CD4-positive, alpha-beta T cell treated with Interleukin-15 for 4 hours (primary cell): ENCODE measurements at regions not wholly inside any gene's neighbourhood (a gene's known extent, or its start where the extent isn't known, plus 50 kb on each side); places are given as distances from the start of the nearest gene placed in this dataset.
"Not testable (repeated sequence)": the region's sequence is repeated elsewhere in the genome, so short reads cannot be mapped to it uniquely, and the experiment has no call there.

ENCODE experiments used
- DNase-seq: peaks from one replicate; pipeline ENCODE4 v3.0.0-alpha.2; 2020; ENCODE audit warnings: low spot score

DNA sequence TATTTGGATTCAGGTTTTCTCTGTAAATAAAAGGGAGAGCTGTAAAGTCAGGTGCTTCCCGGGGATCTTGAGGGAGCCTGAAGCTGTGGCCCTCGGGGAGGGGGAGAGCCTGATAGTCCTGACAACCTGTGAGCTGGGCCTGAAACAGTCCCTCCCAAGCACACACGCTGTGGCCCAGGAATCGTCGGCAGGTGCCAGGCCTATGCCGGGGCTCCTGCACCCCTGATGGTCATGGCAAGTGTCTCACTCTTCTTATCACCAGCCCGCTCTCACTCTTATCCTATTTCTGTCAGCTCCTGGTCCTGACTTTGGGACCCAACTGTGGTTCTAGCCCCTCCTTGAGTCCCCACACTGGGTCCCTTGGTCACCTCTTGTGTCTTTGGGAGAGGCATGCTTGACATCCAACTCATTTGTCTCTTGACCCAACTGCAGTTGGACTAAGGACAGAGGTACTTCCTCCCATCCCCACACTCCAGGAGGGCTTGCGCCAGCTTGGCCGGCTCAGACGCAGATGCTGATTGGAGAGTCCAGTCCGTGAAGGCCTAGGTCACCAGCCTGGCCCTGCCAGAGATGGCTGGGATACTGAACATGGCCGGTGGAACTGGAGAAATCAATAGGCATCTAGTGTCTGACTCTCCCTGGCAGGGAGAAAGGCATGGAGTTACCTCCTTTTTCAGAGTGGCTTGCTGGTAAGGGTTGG, 170.5 kb upstream of the WSCD1 start:
- no peak for DNase-seq

DNA sequence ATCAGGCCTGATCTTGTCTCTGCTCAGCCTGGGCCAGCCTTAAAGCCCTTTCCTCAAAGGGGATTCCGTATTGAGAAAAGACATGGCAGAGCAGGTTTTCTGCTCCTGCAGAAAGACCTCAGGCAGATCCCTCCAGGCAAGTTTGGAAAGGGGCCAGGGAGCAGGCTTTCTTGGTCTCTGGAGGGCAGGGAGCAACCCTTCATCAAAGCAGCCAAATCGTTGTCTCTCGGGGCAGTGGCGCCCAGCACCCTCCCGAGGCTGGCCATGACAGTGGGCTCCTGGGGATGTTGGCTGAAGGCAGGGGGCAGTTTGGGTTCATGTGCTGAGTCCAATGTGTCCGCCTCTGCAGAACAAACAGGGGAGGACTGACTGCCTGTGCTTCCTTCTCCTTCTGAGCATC, 168.4 kb upstream of the WSCD1 start:
- no peak for DNase-seq

DNA sequence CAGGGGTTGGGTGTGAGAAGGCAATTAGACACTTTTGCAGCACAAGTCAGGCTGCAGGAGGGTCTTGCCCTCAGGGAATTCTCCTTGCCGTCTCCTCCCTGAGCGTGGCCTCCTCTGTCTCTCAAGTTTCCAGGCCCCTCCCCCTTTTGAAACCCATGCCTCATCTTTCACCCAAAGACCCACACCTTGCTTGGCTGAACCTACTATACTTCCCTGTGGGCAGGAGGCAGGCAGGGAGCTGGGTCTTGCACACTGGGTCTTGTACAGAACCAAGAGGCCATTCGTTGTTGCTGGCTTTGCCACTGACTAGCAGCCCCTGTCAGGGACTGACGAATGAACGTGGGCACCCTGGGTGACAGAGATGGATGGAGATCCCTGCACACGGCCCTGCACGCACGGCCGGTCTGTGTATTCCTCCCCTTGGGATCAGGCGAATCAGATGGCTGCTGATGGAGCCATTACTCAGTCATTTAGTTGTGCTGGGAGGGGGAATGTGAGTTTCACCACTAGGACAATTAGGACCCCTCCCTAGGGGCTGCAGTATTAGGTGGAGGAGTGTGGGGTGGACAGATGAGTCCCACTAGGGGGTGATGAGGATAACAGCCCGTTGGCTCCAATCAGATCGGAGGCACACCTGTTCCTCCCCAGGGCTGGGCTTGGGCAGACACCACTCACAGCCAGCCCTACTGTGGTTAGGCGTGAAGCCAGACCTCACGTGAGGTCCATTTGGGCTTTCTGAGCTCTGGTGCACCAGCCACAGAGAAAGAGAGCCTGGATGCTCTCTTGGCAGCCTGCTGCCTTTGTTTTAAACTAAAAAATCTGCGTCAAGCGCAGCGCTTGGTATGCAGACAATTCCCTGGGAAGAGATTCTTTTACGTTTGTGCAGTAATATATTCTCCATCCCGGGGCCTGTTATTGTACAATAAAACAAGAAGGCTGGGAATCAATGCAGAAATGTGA, 167.7 kb upstream of the WSCD1 start:
- DNase-seq, result no peak

DNA sequence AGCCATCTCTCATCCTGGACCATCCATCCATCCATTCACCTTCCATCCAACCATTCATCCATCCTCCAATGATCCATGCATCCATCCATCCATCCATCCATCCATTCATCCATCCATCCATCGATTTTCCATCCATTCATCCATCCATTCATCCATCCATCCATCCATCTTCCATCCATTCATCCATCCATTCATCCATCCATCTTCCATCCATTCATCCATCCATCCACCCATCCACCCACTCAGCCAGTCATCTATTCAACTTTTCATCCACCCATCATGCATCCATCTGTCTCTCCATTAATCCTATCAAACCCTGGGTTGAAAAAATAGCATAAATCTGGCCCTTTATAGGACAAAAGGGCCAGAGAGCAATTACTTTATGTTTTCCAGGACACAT, 158.3 kb upstream of the WSCD1 start:
- no peak for DNase-seq

DNA sequence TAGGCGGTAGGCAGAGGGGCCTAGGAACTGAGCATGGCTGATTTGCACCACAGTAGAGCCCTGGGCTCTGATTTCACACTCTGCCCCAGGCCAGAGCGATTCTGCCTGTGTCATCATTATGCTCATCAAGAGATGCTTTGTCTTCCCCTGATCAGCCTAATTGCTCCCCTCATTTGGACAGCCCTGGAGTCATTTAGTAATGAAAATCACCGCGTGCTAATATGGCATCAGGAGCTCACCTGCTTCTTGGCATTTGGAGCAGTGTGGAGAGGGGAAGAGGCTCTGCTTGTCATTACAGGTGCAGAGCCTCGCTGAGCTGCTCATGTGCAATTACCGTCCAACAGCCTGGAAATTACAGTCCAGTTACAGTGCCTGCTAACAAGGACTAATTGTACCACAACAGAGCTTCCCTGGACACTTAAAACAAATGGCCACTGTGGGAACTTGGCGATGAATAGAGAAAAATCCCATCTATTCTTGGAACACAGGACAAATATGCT, 157.1 kb upstream of the WSCD1 start:
- no peak for DNase-seq

DNA sequence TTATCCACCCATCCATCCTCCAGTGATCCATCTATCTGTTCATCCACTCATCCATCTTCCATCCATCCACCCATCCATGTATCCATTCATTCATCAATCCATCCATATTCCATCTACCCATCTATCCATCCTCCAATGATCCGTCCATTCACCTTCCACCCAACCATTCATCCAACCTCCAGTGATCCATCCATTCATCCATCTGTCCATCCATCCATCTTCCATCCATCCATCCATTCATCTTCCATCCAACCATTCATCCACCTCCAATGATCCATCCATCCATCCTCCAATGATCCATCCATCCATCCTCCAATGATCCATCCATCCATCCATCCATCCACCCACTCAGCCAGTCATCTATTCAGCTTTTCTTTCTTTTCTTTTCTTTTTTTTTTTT, 156.5 kb upstream of the WSCD1 start:
- no peak for DNase-seq

DNA sequence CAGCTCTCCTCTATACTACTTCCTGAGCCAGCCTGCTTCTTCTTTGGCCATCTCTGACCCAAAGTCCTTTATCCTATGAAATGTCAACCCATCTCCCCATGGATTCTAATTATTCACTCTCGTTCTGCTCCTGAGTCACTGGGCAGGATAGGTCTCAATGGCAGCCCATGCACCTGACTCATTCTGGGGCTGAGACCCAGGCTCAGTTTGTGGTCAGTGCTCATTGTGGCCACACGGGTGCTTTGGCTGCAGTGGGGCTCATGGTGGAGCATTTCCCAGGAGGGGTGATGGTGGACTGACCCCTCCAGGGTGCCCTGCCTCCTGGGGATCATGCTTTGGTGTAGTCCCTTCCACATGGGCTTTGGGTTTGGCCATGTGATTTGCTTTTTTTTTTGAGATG, 154.8 kb upstream of the WSCD1 start:
- DNase-seq, result no peak

DNA sequence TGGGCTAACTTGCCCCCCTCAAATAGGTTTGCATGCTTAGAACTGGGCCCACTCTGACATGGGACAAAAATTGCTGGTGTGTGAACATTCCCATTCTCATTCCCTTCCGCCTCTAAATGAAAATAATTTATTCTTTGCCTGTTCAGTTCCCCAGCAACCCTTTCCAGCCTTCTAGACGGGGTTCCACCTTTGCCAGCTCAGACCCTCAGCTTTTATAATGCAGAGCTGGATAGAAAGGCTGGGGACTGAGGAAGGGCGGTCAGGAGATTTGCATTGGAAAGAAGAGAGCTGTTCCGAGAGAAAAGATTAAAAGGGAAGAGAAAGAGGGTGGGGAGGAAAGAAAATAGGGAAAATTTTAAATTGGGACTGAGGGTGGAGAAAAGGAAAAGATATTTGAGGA, 151.1 kb upstream of the WSCD1 start:
- no peak for DNase-seq

DNA sequence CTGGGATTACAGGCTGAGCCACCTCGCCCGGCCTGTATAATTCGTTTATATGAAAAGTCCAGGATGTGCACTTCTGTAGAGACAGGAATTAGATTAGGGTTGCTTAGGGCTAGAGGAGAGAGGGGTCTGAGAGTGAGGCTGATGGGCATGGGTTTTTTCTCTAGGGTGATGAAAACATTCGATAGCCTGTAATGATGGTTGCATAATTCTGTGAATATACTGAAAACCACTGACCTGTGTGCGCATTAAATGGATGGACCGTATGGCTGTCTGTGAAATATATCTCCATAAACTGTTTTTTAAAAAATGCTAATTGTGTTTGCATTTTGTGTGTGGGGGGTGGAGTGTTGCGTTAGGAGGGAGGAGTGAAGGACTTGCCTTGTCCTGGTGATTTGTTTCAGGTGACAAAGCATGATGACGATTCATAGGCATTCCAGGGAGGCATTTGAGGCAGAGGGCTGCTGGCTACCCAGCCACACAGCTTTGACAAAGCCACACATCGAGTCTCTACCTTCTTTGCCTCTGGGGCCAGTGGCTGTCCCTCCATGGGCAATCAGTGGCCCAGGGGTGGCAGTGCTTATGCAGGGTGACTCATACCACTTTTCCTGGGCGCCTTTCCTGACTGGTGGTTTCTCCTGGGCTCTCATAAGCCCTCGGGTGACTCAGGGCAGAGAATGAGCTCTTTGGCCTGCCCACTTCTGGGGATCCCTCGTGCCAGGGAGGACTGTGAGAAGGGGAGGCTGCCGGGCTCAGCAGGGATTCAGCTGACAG, 148.5 kb upstream of the WSCD1 start:
- DNase-seq, result no peak

DNA sequence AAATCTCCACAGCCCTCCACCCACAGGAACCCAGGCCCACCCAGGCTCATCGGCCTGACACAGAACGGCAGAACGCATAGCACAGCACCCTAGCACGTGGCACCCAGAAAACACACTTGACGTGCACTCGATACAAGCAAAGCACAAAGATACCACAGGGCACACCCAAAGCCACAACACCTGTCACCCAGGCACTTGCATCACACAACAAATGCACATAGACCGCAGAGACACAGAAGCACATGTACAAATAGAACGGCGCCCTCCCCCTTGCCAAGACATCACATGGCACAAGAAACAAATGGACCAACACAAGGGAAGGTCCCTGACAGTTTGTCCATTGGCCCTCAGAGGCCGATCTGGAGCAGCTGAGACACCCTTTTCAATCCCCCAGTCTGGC, 147.7 kb upstream of the WSCD1 start:
- no peak for DNase-seq

DNA sequence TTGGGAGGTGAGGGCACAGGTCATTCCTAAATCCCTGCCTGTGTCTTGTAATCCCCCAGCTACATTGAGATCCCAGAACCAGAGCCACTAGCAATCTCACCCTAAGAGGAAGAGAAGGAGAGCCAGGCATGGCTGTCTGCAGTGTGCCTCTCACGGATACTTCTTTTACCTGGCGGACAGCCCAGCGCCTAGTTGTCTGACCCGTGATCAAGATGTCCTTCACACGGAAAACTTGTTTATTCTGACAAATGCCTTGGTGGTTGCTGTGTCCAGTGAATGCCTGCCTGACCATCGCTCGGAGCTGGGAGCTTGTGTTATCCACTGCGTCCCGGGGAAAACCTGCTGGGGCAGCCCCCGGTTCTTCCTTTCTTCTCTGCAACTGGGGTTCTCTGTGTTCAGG, 140.5 kb upstream of the WSCD1 start:
- DNase-seq, result no peak

DNA sequence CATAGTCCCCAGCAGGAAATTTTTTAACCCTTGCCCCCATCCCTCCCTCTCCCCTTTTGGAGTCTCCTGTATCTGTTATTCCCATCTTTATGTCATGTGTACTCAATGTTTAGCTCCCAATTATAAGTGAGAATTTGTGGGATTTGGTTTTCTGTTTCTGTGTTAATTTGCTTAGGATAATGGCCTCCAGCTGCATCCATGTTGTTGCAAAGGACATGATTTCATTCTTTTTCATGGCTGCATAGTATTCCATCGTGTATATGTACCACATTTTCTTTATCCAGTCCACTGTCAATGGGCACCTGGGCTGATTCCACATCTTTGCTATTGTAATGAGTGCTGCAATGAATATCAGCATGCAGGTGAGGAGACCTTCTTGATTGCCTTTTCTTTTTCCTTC, 139.6 kb upstream of the WSCD1 start:
- not testable (repeated sequence) for DNase-seq

DNA sequence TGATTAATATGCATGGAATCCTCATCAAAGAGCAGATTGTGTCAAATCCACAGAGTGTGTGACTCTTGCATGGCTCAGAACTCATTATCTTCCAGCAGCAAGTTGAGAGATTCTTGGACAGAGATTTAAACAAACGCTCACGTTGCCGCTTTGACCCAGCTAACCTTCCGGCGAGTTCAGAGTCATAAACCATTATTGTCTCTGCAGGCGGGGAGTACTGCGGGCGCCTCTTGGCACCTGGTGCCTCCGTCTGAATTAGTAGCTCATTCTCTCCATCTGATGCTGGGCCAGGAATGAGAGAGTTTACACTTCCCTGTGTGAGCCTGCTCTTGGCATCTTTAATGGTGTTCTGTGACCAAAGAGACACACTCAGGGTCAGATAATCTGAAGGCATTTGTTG, 138.6 kb upstream of the WSCD1 start:
- DNase-seq, result no peak

DNA sequence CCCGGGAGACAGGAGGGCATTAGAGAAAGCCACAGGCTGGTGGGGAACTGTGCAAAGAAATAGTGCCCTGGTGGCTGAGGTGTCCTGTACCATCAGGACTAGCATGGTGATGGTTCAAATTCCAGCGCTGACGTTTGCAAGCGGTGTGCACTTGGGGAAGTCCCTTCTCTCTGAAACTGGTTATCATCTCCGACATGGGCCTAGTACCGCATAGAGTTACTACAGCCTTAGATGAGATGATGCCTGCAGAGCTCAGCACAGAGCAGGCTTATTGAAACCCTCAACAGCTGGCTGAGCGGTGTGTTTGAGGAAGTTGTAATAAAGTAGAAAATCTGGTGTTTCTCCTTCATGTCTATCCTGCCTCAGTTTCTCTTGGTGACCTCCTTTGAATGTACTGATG, 136.7 kb upstream of the WSCD1 start:
- no peak for DNase-seq

DNA sequence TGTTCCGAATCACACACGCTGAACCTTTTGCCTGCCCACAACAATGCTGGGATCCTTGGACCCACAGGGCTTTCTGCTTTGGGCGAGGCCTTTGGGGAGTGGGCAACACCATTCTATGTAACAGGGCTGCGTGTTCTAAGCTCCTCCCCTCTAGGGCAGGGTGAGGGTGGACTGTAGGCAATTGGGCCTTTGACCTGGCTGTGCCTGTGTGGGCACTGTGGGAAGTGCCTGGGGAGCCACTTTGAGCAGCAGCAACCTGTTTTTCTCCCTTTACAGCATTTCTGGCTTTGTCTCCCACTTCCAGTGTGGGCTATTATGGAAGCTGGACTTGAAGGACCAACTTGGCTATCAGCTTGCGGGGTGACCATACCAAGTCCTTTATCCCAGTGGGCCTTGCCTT, 128.9 kb upstream of the WSCD1 start:
- no peak for DNase-seq

DNA sequence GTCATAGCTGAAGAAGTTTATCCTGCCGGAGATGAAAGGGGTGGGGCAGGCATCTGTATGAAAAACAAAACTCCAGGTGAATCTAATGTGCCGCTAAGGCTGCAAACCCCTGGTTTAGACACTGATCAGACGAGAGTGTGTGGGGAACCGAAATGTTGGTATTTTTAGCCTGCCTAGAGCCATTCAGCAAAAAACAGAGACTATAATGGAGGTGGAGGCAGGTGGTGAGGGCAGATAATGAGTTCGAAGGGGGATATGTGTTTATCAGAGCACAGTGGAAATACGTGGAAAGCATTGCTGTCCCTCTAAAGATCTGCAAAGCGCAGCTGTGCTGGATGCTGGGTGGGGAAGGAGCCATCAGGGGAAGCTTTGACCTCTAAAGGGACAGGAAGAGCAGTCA, 127.5 kb upstream of the WSCD1 start:
- DNase-seq, result no peak

DNA sequence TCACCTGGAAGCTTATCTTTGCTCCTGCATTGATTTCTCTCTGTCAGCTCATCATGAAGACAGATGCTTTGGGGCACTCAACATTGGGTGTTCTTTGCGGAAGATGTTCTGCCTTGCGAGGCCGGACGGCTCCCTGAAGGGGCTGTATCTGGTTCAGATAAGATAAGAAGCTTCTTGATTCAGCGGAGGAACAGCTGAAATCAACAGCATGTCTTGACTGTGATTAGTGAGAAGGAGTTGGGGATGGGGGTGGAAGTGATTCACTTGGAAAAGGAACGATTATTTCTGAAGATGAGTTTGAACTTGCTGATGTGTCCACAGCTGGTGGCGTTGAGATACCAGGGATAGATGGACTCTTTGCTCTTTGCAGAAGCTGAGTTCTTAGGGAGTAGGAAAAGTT, 126.9 kb upstream of the WSCD1 start:
- no peak for DNase-seq

DNA sequence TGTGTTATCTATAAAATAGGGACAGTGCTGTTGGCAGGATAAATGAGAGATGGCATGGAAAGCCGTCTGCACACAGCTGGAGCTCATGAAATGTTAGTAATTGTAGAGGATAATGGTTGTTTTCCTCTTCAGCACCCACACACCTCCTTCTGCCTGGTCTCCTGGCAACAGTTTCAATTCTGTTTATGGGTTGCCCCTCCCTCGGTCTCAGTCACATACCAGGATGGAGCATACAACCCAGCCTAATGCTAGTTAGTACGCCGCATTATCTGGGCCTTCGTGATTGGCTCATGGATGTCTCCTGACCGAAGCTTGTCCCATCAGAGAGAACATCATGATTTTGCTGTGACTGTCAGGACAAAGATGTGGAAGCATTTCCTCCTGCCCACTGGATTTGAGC, 126.2 kb upstream of the WSCD1 start:
- DNase-seq, result no peak

DNA sequence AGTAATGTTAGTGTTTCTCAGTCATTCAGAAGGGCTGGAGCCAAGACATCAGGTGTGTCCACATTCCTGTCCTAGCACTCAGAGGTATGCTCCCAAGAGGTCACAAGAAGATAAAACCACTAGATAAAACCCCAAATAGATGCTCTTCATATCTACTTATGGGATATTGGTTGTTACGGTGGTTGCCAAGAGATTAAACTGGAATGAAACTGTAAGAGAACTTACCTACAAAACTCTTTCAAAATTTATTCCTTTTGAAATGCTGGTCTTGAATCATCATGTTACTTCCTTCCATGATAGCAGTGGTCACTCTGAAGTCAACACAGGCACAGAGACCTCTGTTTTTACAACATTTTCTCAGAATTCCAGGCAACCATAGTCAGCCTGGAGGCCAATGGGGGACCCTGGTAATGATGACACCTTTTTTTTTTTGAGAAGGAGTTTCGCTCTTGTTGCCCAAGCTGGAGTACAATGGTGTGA, 122.4 kb upstream of the WSCD1 start:
- no peak for DNase-seq

DNA sequence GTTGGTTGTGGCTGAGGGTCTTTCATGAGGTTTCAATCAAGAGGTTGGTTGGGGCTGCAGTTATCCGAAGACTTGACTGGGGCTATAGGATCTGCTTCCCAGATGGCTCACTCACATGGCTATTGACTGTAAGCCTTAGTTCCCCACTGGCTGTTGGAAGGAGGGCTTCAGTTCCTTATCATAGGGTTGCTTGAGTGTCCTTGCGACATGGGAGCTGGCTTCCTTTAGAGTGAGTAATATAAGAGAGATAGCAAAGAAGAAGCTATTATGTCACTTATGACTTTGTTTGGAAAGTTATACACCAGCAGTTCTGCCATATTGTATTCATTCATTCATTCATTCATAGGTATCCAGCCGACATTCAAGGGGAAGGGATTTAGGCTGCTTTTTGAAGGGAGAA, 121.4 kb upstream of the WSCD1 start:
- no peak for DNase-seq

DNA sequence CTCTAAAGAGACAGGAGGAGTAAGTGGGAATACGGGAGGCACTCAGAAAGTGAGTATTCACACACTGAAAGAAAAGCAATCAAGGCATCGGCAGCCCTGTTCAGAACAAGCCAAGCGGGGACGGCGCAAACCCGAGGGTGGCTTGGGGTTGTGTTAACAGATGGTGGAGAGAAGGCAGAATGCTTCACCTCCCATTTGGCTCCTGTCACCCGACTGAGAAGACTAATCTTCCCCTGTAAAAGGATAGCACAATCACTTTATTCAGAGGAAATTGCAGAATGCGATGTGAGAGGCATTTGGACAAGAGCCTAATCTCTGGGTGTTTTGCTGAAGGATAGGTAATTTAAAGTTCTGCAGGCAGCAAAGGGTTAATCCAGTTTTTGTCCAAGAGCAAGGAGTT, 119.3 kb upstream of the WSCD1 start:
- no peak for DNase-seq

DNA sequence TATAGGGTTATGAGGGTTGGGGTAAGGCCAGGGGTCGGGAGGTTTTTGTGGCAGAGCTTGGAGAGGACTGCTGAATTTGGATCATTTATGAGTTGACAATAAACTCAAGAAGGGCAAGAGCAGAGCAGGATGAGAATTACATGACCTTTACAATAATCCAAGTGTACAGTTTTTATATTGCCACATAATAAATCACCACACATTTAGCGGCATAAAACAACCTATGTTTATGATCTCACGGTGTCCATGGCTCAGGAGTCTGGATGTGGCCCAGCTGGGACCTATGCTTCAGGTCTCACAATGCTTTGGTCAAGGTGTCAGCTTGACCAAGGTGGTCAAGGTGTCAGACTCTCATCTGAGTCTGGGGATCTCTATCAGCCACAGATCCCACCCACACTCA, 118.3 kb upstream of the WSCD1 start:
- no peak for DNase-seq

DNA sequence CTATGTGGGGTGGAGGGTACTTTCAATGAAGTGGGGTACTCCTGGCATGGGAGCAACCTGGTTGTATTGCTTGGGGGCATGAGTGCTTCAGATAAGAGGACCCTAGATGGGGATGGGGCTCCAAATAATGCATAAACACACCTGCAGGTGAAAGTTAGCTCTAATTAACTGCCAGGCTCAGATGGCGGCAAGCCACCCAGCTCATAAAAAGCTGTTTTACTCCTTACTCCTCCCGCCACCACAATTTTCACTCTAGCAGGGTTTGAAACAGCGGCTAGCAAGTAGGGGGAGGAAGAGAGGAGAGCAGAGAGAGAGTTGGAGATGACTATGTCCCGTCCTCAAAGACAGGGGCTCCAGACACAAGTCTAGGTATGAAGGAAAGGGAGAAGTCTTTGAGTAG, 117.7 kb upstream of the WSCD1 start:
- no peak for DNase-seq
